Thyroid gland (tissue), 4 donors: ENCODE measurements at regions not wholly inside any gene's neighbourhood (a gene's known extent, or its start where the extent isn't known, plus 50 kb on each side); places are given as distances from the start of the nearest gene placed in this dataset.

Experiments
- POLR2A ChIP-seq, 2 donors: fragments of 450-650 bp; IDR thresholded peaks; one replicate each; pipeline ENCODE4 v1.6.1; 2017; ENCODE audit warnings: antibody characterized with exemption in 2 of 2, mild to moderate bottlenecking in 2 of 2, moderate library complexity in 1 of 2
- TF ChIP-seq, protein P1 (sequence below), 6 experiments: fragments of 200-600 bp in 3 of 6; fragments of 450-650 bp in 3 of 6; sonication (generic) in 3 of 6; IDR thresholded peaks; one replicate each; pipeline ENCODE4 v1.5.1; 2016 to 2019; ENCODE audit warnings: antibody characterized with exemption in 6 of 6, mild to moderate bottlenecking in 2 of 6, inconsistent platforms in 1 of 6, moderate library complexity in 1 of 6

DNA sequence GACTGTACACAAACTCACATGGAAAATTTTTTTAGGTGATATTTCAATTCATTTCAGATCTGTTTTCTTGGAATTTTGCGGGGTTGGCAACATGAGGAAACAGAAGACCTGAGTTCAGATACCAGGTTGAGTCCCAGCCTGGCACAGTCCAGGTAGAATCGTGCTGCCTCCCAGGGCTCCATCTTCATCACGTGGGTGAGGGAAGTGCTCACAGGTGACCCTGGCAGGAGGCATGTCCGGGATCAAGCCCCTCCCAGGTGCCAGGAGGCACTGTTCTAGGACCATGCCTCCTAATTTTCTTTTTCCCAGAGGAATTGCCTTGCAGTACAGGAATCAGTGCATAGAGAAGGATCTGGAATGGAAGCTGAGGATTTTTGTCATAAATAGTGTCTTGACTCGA lies 318.3 kb upstream of the IRX4 start:
- TF ChIP-seq, protein P1, sequence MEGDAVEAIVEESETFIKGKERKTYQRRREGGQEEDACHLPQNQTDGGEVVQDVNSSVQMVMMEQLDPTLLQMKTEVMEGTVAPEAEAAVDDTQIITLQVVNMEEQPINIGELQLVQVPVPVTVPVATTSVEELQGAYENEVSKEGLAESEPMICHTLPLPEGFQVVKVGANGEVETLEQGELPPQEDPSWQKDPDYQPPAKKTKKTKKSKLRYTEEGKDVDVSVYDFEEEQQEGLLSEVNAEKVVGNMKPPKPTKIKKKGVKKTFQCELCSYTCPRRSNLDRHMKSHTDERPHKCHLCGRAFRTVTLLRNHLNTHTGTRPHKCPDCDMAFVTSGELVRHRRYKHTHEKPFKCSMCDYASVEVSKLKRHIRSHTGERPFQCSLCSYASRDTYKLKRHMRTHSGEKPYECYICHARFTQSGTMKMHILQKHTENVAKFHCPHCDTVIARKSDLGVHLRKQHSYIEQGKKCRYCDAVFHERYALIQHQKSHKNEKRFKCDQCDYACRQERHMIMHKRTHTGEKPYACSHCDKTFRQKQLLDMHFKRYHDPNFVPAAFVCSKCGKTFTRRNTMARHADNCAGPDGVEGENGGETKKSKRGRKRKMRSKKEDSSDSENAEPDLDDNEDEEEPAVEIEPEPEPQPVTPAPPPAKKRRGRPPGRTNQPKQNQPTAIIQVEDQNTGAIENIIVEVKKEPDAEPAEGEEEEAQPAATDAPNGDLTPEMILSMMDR (IDR thresholded peaks at IDR 0.05): no peak
- TF ChIP-seq POLR2A (IDR thresholded peaks at IDR 0.05): no peak
